ENCODE measurements at regions not wholly inside any gene's neighbourhood (a gene's known extent, or its start where the extent isn't known, plus 50 kb on each side); places are given as distances from the start of the nearest gene placed in this dataset.

DNA sequence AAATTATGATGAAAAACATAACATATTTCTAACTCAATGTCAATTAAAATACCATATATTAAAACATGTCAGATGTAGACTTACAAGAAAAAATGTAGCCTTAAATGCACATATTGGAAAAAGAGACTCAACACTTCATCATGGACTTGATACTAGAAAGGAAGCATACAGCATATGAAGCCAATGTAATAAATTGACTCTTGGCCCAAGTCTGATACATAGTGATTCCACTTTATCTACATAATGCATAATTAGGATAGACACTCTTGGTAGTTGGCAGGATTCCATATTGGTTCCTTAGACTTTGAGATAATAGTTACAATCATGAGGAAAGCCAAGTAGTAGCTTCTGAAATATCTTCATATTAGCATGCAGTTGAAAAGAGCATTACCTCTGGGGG is 1067.0 kb downstream of the PCDH17 start:
- TF ChIP-seq POLR2A (IDR thresholded peaks at IDR 0.05; ENCODE audit: low read depth, low read length): no peak
- TF ChIP-seq POLR2AphosphoS5 (IDR thresholded peaks at IDR 0.05; ENCODE audit: low read depth, low read length): no peak
- no peak for TF ChIP-seq TAF1 (IDR thresholded peaks at IDR 0.05; ENCODE audit: low read depth, low read length)

Data from GM12891 (cell line).